HCT116 (cell line): ENCODE measurements at regions not wholly inside any gene's neighbourhood (a gene's known extent, or its start where the extent isn't known, plus 50 kb on each side); places are given as distances from the start of the nearest gene placed in this dataset.

ENCODE experiments used
- CTCF ChIP-seq, 3 experiments: fragments of 200-600 bp in 1 of 3; sonication (generic) in 1 of 3; IDR thresholded peaks in 2 of 3; conservative IDR thresholded peaks in 1 of 3; 2 replicates each; pipeline ENCODE4 v1.5.1; 2012 to 2017; ENCODE audit warnings: low read depth in 2 of 3, low read length in 2 of 3, antibody characterized with exemption in 1 of 3, borderline replicate concordance in 1 of 3, control low read depth in 1 of 3, mild to moderate bottlenecking in 1 of 3, mixed read lengths in 1 of 3, mixed run types in 1 of 3, moderate library complexity in 1 of 3; ENCODE audit not compliant: insufficient read depth in 1 of 3
- POLR2A ChIP-seq: IDR thresholded peaks from 2 replicates; pipeline ENCODE4 v1.7.0; 2011; ENCODE audit warnings: borderline replicate concordance; ENCODE audit not compliant: insufficient read depth, insufficient read length; ENCODE audit errors: extremely low read depth
- POLR2AphosphoS5 ChIP-seq: IDR thresholded peaks from 2 replicates; pipeline ENCODE4 v1.6.1; 2011; ENCODE audit warnings: mild to moderate bottlenecking, low read depth, low read length, moderate library complexity
- SP1 ChIP-seq: IDR thresholded peaks from 2 replicates; pipeline ENCODE4 v1.6.1; 2012; ENCODE audit warnings: low read depth

GRCh38 chr2:751474-751873, 74.3 kb upstream of the TMEM18 start:
- TF ChIP-seq CTCF (IDR thresholded peaks at IDR 0.05 in 2 of 3, conservative IDR thresholded peaks at IDR 0.05 in 1 of 3; ENCODE audit: borderline replicate concordance in 1 of 3, insufficient read depth in 1 of 3, low read depth in 2 of 3, low read length in 2 of 3) = no peak
- no peak for TF ChIP-seq SP1
- TF ChIP-seq POLR2A = no peak
- TF ChIP-seq POLR2AphosphoS5 = no peak
